ENCODE measurements at regions not wholly inside any gene's neighbourhood (a gene's known extent, or its start where the extent isn't known, plus 50 kb on each side); places are given as distances from the start of the nearest gene placed in this dataset.
"Not testable (repeated sequence)": the region's sequence is repeated elsewhere in the genome, so short reads cannot be mapped to it uniquely, and the experiment has no call there.

DNA sequence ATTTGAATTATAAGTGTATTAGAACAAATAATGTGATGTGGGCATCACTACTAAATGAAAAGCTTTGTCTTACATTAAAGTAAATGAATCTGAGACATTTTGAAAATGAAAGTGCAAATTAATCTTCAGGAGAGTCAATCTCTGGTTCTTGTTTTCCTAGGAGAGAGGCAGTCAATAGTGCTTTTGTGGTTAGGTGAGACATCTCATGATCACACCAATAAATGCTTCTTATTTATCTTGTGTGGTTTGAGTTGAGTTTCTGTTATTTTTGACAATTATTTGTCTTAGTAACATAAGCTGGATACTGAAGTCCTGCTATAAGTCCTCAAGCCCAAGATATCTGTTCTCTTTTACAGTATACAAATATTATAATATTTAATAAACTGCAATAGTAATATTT lies 1378.0 kb upstream of the PCDH9 start:
- DNase-seq, result no peak

DNA sequence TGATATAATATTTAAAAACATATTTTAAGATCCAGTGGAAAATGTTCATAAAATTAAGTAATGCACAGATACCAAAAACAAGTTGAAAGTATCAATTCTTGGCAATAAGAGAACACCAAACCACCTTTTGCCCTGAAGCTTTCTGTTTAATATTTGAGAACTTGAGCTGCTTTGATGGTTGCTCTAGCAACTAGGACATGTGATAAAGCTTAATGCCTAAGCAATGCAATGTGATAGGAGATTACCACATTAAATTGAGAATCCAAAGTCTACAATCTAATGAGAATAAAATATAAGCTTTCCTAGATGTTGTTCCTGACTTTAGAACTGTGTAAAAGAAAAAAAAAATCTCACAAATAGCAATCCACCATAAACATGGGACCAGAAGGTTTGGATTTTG lies 1367.5 kb upstream of the PCDH9 start:
- no peak for DNase-seq

DNA sequence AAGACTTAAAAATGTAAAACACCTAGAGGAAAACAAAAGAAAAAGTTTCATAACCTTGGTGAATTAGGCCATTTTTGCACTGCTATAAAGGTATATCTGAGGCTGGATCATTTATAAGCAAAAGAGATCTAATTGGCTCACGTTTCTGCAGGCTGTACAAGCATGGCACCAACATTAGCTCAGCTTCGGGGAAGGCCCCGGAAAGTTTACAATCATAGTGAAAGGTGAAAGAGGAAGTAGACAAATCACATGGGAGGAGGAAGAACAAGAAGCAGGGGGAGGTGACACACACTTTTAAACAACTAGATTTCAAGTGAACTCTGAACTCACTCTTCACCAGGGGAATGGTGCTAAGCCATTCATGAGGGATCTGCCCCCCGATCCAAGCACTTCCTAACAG lies 1358.5 kb upstream of the PCDH9 start:
- DNase-seq, result no peak

DNA sequence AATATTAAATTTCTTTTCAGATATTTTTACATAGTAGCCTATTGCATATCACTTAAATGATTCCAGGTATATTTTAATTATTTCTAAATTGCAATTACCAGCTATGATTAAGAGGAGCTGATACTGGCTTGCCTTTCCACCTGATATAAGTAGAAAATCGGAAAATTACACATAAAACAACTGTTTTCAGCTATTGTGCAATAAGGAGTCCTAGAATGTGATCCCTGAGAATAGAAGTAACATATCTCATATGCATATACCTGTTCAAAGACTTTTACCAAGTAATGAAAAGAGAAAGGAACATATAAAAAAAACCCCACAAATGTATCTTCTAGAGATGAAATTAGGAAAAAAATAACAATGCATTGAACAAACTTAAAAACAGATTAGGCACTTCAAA lies 1354.6 kb upstream of the PCDH9 start:
- DNase-seq, result no peak

DNA sequence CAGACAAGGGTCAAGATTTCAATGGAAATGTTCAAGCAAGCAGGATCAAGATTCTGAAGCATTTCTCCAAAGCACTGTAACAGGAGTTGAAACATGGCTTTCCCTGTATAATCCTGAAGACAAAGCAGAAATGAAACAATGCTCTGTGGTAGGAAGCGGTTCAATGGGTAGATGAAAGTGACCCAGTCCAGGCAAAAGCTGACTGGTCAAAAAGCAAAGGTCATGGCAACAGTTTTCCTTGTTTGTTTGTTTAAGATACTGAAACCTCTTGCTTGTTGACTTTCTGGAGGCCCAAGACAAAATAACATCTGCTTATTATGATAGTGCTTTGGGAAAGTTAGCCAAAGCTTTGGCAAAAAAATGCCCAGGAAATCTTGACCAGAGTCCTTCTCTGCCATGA lies 1343.9 kb upstream of the PCDH9 start:
- no peak for DNase-seq

DNA sequence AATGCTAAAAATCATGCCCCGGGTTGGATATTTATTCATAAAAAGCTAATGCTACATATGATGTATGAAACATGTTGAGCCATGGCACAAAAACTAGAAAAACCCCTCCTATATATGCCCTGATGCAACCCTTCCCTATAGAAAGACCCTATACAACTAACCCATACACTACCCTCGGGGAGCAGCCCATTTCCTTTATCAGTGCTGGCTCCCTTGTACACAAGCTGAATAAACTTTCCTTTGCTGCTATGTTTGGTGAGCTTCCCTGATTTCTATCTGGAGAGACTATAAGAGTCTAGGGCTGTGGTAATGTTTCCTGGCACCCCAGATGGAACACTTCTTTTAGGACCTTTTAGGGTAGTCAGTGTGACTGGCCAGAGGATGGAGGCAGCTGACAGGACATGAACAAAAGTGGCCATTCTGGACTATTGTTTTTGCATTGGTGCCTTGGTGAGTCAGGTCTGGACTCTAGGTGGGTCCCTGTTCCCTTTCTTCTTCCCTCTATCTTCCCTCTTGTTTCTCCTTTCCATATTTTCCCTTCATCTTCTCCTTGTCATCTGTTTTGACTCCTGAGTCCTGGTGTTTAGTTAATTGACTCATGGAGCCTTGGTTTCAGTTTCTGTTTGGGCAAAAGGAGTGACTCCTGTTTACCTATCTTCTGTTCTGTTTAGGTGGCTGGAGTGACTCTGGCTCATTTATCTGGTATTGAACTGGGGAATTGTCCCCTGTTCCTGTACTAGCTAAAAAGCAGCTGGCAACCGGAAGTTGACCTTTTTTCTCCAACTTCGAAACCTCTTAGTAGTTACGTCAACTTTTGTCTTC lies 1321.8 kb upstream of the PCDH9 start:
- no peak for DNase-seq

DNA sequence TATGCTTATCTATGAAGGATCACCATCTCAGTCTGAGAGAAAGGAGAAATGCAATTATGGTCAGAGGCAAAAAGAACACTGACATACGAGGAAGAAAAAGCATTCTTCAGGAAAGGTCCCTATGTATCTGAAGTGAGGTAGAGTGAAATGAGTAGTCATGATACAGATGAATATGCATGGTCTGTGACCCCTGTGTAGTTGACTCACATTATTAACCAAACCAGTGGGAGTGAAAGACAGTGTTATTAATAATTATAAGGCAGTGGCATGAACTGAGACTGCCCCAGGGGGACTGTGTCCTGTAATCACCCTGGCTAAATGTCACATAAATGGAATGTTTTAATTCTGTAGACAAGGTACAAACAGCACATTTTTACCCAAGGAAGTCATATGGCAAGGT lies 1320.2 kb upstream of the PCDH9 start:
- no peak for DNase-seq

DNA sequence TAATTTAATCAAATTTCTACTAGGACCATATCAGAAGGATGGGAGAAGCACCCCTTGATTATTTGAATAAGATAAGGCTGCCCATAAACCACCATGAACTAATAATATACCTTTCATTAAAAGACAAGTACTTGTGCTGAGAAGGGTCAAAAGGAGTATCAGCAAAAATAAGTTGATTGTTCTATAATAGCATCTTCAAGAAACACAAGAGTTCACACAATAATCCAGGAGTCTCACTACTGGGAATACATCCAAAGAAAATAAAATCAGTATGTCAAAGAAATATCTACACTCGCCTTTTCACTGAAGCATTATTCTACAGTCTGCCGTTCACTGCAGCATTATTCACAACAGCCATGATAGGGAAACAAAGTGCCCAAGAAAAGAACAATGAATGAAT lies 1310.1 kb upstream of the PCDH9 start:
- no peak for DNase-seq

DNA sequence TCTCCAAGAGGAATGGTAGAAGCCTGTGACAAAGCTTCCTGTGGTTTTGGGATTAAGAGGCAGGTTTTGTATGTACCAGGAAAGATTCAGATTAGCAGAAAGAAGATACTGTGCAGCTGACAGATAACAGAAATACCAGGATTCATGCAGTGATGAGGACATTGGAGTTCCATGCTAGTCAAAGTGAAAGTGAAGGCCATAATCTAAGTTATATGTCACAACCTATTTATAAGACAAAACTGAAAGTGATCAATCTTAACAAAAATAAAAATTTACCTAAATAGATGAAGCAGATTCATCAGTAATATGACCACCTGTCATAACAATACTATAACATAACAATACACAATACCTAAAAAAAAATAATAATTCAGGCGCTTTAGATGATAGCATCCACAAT lies 1305.2 kb upstream of the PCDH9 start:
- DNase-seq, result no peak

DNA sequence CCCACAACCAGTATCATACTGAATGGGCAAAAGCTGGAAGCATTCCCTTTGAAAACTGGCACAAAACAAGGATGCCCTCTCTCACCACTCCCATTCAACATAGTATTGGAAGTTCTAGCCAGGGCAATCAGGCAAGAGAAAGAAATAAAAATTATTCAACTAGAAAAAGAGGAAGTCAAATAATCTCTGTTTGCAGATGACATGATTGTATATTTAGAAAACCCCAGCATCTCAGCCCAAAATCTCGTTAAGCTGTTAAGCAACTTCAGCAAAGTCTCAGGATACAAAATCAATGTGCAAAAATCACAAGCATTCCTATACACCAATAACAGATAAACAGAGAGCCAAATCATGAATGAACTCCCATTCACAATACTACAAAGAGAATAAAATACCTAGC lies 1297.0 kb upstream of the PCDH9 start:
- DNase-seq, result not testable (repeated sequence)

DNA sequence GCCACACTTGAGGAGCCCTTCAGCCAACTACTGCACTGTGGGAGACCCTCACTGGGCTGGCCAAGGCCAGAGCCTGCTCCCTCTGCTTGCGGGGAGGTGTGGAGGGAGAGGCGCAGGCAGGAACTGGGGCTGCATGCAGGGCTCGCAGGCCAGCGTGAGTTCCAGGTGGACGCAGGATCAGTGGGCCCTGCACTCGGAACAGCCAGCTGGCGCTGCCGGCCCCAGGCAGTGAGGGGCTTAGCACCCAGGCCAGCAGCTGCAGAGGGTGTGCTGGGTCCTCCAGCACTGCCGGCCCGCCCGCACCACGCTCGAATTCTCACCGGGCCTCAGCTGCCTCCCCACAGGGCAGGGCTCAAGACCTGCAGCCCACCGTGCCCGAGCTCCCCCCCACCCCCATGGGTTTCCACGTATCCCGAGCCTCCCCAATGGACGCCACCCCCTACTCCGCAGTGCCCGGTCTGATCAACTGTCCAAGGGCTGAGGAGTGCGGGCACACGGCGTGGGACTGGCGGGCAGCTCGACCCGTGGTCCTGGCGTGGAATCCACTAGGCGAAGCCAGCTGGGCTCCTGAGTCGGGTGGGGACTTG lies 1293.8 kb upstream of the PCDH9 start:
- DNase-seq, result no peak

DNA sequence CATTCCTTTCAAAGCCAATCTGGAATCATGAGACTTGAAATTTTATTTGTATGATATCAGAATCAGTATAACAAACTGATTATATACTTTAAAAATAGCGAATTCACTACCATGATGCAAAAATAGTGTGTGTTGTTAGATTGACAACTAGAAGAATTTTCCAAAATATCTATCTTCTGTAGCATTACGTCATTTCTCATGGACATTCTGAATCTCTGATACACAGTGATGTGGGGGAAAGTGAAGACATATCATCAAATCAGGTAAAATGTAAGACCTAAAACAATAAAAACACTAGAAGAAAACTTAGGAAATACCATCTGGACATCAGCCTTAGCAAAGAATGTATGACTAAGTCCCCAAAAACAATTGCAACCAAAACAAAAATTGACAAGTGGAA lies 1292.0 kb upstream of the PCDH9 start:
- DNase-seq, result no peak

DNA sequence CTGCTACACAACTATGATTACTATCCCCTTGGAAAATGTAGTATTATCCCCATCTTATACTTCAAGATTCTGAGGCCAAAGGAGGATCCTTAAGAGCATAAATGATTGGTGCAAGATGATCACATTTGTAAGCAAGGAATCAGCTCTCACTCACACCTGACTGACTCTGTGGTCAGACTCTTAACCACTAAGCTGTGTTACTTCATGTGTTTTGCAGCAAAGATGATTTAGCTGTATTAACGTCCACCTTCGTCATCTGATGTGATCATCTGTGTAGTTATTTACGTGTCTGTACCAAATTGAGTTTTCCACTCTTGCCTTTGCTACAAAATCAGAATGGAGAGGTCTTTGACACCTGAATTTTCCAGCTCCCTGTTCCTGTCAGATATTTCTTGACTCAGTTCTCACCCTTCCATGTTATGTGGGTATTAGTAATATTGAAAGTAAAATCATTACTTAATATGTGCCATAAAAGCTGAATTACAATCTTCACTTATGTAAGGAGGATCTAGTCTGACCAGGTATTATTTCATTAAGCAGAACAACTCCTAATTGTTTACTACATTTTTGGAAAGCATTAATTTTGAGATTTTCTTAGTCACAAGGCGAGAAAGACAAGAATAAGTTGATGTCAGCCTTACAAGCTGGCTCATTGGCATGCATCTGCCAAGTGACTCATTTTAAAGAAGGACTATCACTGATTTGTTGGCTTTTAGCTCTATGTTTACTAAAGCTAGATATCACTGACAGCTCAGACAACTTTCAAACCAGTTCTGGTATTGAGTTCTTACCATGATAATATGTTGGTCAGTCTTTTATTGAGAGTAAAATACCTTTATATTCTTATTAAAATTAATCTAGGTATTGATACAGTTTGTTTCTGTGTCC lies 1279.8 kb upstream of the PCDH9 start:
- DNase-seq, result no peak

DNA sequence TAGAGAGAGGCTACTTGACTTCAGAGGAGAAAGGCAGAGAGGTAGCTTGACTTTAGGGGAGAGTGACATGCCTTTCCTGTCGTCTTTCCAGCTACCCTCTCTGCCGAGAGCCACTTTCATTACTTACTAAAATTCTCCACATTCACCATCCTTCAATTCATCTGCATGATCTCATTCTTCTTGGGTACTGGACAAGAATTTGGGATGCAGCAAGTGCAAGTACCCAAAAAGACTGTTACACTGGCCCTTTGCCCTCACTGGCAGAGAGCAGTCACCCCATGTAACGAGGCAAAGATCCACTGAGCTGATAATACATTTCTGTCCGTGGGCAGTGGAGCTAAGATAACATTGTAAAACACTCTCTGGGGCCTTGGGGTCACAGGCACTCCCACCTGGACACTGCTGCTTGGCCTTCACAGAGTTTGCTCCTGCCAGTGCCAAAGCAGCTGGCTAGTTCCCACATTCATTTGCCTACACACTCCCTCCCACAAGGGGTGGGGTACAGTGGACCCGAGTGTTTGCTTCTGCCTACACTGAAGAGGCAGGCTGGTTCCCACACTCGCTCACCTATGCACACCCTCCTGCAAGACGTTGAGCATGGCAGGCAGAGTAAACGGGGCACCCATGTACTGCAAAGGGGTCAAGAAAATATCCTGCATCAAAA lies 1276.9 kb upstream of the PCDH9 start:
- no peak for DNase-seq

DNA sequence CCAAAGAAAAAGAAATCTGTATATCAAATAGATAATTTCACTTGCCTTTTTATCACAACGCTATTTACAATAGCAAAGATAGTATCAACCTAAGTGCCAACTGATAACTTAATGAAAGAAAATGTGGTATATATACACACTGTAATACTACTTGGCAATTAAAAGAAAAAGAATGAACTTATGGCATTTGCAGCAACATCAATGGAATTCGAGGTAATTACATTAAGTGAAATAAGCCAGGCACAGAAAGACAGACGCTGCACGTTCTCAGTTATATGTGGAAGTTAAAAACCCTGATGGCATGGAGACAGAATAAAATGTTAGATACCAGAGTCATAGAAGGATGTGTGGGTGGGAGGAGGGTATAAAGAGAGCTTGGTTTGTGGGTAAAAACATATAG lies 1260.5 kb upstream of the PCDH9 start:
- no peak for DNase-seq

DNA sequence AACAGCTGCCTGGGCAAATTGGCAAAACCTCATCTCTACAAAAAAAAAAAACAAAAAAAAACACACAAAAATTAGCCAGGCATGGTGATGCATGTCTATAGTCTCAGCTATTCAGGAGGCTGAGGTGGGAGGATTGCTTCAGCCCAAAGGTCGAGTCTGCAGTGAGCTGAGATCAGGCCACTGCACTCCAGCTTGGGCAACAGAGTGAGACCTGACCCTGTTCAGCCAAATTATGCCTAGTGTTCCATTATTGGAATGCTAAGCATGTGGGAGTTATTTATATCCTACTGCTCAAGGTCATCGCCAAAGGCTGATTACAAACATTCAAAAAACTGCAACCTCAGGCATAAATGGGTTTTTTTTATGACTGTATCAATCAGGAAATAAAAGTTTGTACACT lies 1251.0 kb upstream of the PCDH9 start:
- no peak for DNase-seq

DNA sequence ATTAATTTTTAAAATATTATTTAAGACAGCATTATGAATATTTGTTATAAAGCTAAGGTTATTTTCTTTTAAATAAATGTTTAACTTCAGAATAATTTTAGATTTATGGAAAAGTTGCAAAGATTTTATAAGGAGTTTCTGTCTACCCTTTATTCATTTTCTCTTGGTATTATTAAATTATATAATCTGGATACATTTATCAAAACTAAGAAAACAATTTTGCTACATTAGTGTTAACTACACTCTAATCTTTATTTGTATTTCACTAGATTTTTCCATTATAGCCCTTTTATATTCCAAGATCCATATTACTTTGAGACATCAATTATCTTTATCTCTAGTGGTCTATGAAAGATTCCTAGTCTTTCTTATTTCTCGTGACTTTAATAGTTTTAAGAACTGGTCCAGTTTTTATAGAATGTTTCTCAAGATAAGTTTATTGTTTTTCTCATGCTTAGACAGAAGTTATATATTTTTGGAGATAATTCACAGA lies 1243.7 kb upstream of the PCDH9 start:
- no peak for DNase-seq

DNA sequence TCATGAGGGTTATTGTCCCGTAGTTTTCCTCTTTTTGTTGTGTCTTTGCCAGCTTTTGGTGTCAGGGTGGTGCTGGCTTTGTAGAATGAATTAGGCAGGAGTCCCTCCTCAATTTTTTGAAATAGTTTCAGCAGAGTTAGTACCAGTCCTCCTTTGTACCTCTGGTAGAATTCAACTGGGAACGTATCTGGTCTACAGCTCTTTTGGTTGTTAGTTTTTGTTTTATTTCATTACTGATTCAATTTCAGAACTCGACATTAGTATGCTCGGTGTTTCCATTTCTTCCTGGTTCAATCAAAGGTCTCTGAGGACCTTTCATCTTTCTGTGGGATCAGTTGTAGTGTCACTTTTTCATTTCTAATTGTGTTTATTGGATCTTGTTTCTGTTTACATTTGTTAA lies 1237.0 kb upstream of the PCDH9 start:
- DNase-seq, result no peak

DNA sequence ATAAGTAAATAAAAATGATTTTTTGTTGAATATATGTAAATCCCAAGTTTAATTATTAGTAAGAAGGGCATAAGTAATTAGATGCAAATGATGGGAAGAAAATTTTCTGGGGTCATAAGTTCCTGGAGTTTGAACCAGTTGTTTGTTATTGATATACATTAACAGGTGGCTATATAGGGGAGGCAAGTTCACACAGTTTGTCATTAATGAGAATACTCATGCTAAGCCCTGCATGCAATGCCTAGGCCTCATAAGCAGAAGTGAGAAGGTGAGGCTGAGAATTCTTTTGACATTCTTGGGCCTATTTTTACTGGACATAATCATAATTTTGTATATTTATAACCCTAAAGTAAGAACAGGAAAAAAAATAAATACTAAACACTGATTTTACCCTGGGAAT lies 1210.7 kb upstream of the PCDH9 start:
- DNase-seq, result no peak

DNA sequence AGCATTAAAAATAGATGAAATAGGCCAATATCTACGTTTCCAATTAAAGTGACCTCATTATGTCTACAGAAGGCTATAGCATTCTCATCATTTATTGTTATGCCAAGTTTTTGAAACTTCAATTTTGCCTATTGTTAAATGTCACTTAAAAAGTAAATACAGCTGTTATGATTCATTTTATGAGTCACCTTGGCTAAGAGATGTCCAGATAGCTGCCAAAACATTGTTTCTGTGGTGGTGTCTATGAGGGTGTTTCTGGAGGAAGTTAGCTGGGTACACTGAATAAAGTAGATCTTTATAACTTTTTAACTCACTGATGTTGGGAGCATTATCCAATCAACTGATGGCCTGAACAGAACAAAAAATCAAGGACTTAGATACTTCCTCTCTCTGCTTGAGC lies 1209.7 kb upstream of the PCDH9 start:
- no peak for DNase-seq

DNA sequence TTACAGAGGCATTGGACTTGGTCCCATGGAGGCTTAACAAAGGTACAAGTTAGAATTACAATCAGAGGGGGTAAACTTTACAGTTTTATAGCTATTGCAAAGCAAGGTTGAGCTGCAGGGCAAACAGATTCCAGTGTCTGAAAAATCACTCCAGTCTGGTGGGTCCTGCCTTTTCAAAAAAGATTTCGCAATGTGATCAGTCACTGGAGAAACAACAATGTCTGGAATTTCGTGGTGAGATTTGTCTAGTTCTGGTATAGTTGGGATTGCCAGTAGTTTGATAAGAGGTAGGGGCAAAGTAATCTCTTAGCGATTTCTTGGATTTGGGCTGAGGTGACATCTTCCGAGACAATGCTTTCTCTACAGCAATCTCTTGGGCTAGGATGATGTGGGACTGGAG lies 1198.2 kb upstream of the PCDH9 start:
- no peak for DNase-seq

DNA sequence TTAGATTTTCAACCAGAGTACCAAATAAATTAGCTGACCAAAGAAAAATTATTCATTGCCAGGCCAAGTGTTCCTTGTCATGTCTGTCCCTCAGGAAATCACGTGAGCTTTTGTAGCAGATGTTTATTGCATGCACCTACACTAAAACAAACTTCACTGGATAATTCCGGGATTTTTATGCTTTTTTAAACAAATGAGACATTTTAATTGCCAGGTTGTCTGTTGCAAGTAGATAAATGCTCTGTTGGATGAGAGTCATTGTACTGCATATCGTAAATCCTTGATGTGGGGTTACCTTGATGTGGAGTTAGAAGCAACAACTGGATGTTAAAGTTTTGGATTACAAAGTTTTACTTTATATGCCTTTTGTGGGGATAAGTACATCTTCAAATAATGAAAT lies 1187.7 kb upstream of the PCDH9 start:
- no peak for DNase-seq

DNA sequence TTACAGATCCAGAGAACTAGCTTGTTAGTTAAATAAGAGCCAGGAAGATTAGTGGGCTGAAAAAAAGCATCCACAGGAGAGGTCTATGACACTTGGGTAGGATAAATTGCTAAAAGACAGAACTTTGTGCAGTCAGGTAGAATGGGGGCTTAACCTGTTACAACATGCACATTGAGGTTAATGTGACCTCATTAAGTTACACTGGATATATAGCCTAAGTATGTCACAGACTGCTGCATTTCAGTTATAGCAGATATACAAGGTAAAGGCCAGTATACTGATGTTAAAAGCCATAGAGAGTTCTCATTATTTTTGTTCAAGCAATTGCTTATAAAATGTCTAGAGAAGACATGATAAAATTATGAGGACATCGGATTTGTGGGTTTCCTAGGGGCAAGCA lies 1179.9 kb upstream of the PCDH9 start:
- DNase-seq, result no peak

All from hematopoietic multipotent progenitor cell treated with erythropoietin and hydrocortisone succinate and interleukin-3 and kit ligand, for 6 days (in vitro differentiated cells).